Sciatic nerve (tissue), 2 donors: ENCODE measurements at regions not wholly inside any gene's neighbourhood (a gene's known extent, or its start where the extent isn't known, plus 50 kb on each side); places are given as distances from the start of the nearest gene placed in this dataset.
A peak's percentile ranks its signal among the peaks of the same experiment; 100 is the strongest.

Experiments
- ATAC-seq: fragments of 200-7000 bp; cut with Tn5 transposase; one replicate; pipeline ENCODE4 v1.9.1; 2020; ENCODE audit warnings: mild to moderate bottlenecking, moderate library complexity
- DNase-seq: peaks from one replicate; pipeline ENCODE4 v3.0.0-alpha.2; 2020; ENCODE audit warnings: low spot score
- intact Hi-C: fragments of 100-400 bp; cut with DNase I; formaldehyde crosslinking; loops from one replicate; pipeline ENCODE4 v1.14.2; 2022
- donor health status: DM: no; HTN: no; CAD: no.
- donor health status: DM: no; HTN: no; CAD: no.

- intact Hi-C loops = no loop called here
- no peak for DNase-seq
- no peak for ATAC-seq
These were observed 431.2 kb downstream of the FOXO1 start for GRCh38 chr13:40235160-40235796.

GRCh38 chr13:40236566-40237168, 429.8 kb downstream of the FOXO1 start:
- ATAC-seq (peak; percentile 82), DNase-seq (no peak)
- intact Hi-C loops = no loop called here

- intact Hi-C loops = no loop called here
- no peak for ATAC-seq
- no peak for DNase-seq
These were observed 427.7 kb downstream of the FOXO1 start for GRCh38 chr13:40238761-40239160.

- DNase-seq (no peak), ATAC-seq (no peak)
- intact Hi-C loops = no loop called here
These were observed 426.1 kb downstream of the FOXO1 start for GRCh38 chr13:40240293-40240692.

- no peak for ATAC-seq
- DNase-seq = no peak
- intact Hi-C loops = no loop called here
These were observed 425.2 kb downstream of the FOXO1 start for GRCh38 chr13:40241125-40241798.

GRCh38 chr13:40243047-40243446, 423.4 kb downstream of the FOXO1 start:
- intact Hi-C loops = no loop called here
- ATAC-seq (no peak), DNase-seq (no peak)

GRCh38 chr13:40243982-40244381, 422.5 kb downstream of the FOXO1 start:
- no peak for DNase-seq
- peak; percentile 38 for ATAC-seq
- intact Hi-C loops = no loop called here

- no peak for DNase-seq
- intact Hi-C loops = no loop called here
- no peak for ATAC-seq
These were observed 420.9 kb downstream of the FOXO1 start for GRCh38 chr13:40245567-40245966.

GRCh38 chr13:40247845-40248244, 418.6 kb downstream of the FOXO1 start:
- intact Hi-C loops = no loop called here
- ATAC-seq (no peak), DNase-seq (no peak)

GRCh38 chr13:40251343-40252032, 415.0 kb downstream of the FOXO1 start:
- intact Hi-C loops = no loop called here
- DNase-seq (no peak), ATAC-seq (peak; percentile 71)

GRCh38 chr13:40252241-40252640, 414.2 kb downstream of the FOXO1 start:
- DNase-seq (no peak), ATAC-seq (peak; percentile 33)
- intact Hi-C loops = no loop called here

- intact Hi-C loops = no loop called here
These were observed 413.8 kb downstream of the FOXO1 start for GRCh38 chr13:40252676-40253075.

GRCh38 chr13:40254394-40254793, 412.0 kb downstream of the FOXO1 start:
- no peak for ATAC-seq
- intact Hi-C loops = no loop called here
- no peak for DNase-seq

More at GRCh38 chr13:40252676-40253075, 413.8 kb downstream of the FOXO1 start:
- DNase-seq = no peak
- peak; percentile 44 for ATAC-seq

GRCh38 chr13:40255551-40255950, 410.9 kb downstream of the FOXO1 start:
- DNase-seq (no peak), ATAC-seq (no peak)
- intact Hi-C loops = no loop called here

GRCh38 chr13:40259899-40260298, 406.5 kb downstream of the FOXO1 start:
- peak; percentile 97 for ATAC-seq

GRCh38 chr13:40261336-40261735, 405.1 kb downstream of the FOXO1 start:
- intact Hi-C loops = no loop called here
- DNase-seq = no peak
- ATAC-seq = no peak

More at GRCh38 chr13:40259899-40260298, 406.5 kb downstream of the FOXO1 start:
- no peak for DNase-seq
- intact Hi-C loops = no loop called here

GRCh38 chr13:40261947-40262346, 404.5 kb downstream of the FOXO1 start:
- no peak for DNase-seq
- no peak for ATAC-seq
- intact Hi-C loops = no loop called here

GRCh38 chr13:40269086-40269485, 397.4 kb downstream of the FOXO1 start:
- DNase-seq = no peak
- ATAC-seq = no peak
- intact Hi-C loops = no loop called here

- ATAC-seq (no peak), DNase-seq (no peak)
- intact Hi-C loops = no loop called here
These were observed 395.7 kb downstream of the FOXO1 start for GRCh38 chr13:40270726-40271125.
